ENCODE measurements at regions not wholly inside any gene's neighbourhood (a gene's known extent, or its start where the extent isn't known, plus 50 kb on each side); places are given as distances from the start of the nearest gene placed in this dataset.

GRCh38 chr5:7214906-7215416, 181.0 kb upstream of the ADCY2 start:
- Histone ChIP-seq H3K56ac (replicated peaks; ENCODE audit: insufficient read length, low read depth, low read length) (no peak overlapping the region), H2BK12ac (ENCODE audit: low read depth, low read length) (no peak overlapping the region), H3K27me3 (replicated peaks in 1 of 4; ENCODE audit: control insufficient read depth in 3 of 4, extremely low read depth in 1 of 4, insufficient read depth in 3 of 4, low read length in 3 of 4) (no peaks in the 10 kb centered on the region), H3K14ac (ENCODE audit: insufficient read length) (no peak overlapping the region), H4K8ac (ENCODE audit: extremely low read depth, insufficient read depth, low read length) (no peak overlapping the region), H4K91ac (replicated peaks; ENCODE audit: insufficient read length, low read length) (peak overlapping the region; percentile 16), H3K9ac (replicated peaks in 1 of 4; ENCODE audit: extremely low read depth in 1 of 4, low read depth in 3 of 4, low read length in 3 of 4) (no peak overlapping the region), H2BK120ac (replicated peaks; ENCODE audit: low read depth, low read length) (no peak overlapping the region), H3K4me1 (replicated peaks in 1 of 4; ENCODE audit: control insufficient read depth in 3 of 4, insufficient read depth in 4 of 4, low read length in 3 of 4) (no peaks in the 10 kb centered on the region), H2BK5ac (ENCODE audit: low read depth, low read length) (no peak overlapping the region), H2AK5ac (ENCODE audit: low read depth, low read length) (no peak overlapping the region), H3K23me2 (ENCODE audit: low read depth, low read length) (no peaks in the 10 kb centered on the region), H3K9me3 (ENCODE audit: insufficient read depth in 2 of 2, low read depth in 1 of 2, low read length in 1 of 2) (no peaks in the 10 kb centered on the region), H3K4me2 (ENCODE audit: insufficient read depth in 1 of 2, low read depth in 2 of 2, low read length in 2 of 2) (no peak overlapping the region), H3K27ac (ENCODE audit: low read depth, low read length) (no peak overlapping the region), H4K20me1 (replicated peaks in 1 of 2; ENCODE audit: control insufficient read depth in 1 of 2, insufficient read depth in 2 of 2, low read length in 2 of 2) (no peaks in the 10 kb centered on the region), H3K23ac (ENCODE audit: insufficient read length) (no peak overlapping the region), H2AFZ (ENCODE audit: low read length) (no peak overlapping the region), H2BK15ac (ENCODE audit: low read length) (no peak overlapping the region), H3K36me3 (ENCODE audit: control insufficient read depth in 2 of 4, insufficient read depth in 4 of 4, low read length in 3 of 4) (no peaks in the 10 kb centered on the region), H3K4ac (replicated peaks; ENCODE audit: insufficient read length, low read depth, low read length) (no peak overlapping the region), H2BK20ac (ENCODE audit: low read length) (no peak overlapping the region), H3K4me3 (ENCODE audit: extremely low read depth in 1 of 4, insufficient read depth in 2 of 4, low read depth in 3 of 4, low read length in 4 of 4) (no peak overlapping the region), H3K79me2 (ENCODE audit: control insufficient read depth in 1 of 2, insufficient read depth in 2 of 2, low read length in 2 of 2) (no peaks in the 10 kb centered on the region), H3K18ac (ENCODE audit: extremely low read depth, low read length) (no peak overlapping the region), H3K79me1 (ENCODE audit: low read depth, low read length) (no peaks in the 10 kb centered on the region), H4K5ac (ENCODE audit: insufficient read length, low read depth, low read length) (no peak overlapping the region)
- no peak for FAIRE-seq
- TF ChIP-seq CTCF (IDR thresholded peaks at IDR 0.05; ENCODE audit: control extremely low read depth in 1 of 3, insufficient read depth in 1 of 3, low read depth in 1 of 3, low read length in 3 of 3): no peak
- TF ChIP-seq FOSL1 (IDR thresholded peaks at IDR 0.05; ENCODE audit: insufficient read depth, low read depth, low read length): no peak
- TF ChIP-seq RBBP5 (IDR thresholded peaks at IDR 0.05; ENCODE audit: borderline replicate concordance, low read depth, low read length): no peak
- TF ChIP-seq JUN (IDR thresholded peaks at IDR 0.05; ENCODE audit: low read depth, low read length): no peak
- no peak for TF ChIP-seq CREB1 (IDR thresholded peaks at IDR 0.05)
- ChIA-PET POLR2A (ENCODE audit: partially characterized antibody) (no interaction called here), CTCF (ENCODE audit: partially characterized antibody) (interaction anchor here (1.5 kb wide), 1 partner anchor 180 kb away, joined by 3 read pairs; no protein-coding TSS in a partner anchor)
- 81 to 100% methylated on average over 4 to 7 of the region's 7 CpGs for WGBS, 2 experiments (ENCODE audit: extremely low coverage in 1 of 2, insufficient coverage in 1 of 2, insufficient read length in 1 of 2, insufficient replicate concordance in 2 of 2, low coverage in 1 of 2, low lambda C conversion rate in 2 of 2, missing lambda C conversion rate in 1 of 2)
- no peak for DNase-seq (ENCODE audit: low read depth in 1 of 2, low spot score in 2 of 2)

All from H1 (cell line).